A549 (cell line): ENCODE measurements at regions not wholly inside any gene's neighbourhood (a gene's known extent, or its start where the extent isn't known, plus 50 kb on each side); places are given as distances from the start of the nearest gene placed in this dataset.

Experiments
- ATAC-seq, 2 experiments: fragments of 200-7000 bp in 1 of 2; fragments of >200 bp in 1 of 2; cut with Nextera tagmentation in 1 of 2; cut with Tn5 transposase in 1 of 2; 3 replicates each; pipeline versions ENCODE4 v1.8.0 to v1.9.1; 2018 to 2020; ENCODE audit warnings: mild to moderate bottlenecking in 1 of 2, moderate library complexity in 1 of 2
- CTCF ChIA-PET: fragments of 300-600 bp; sonication (Branson Sonifier 250); formaldehyde crosslinking; extraction: SDS; loops from one replicate; lab custom pipeline; 2021; ENCODE audit warnings: antibody characterized with exemption, inconsistent platforms; lab: Yijun Ruan, JAX
- POLR2A ChIA-PET: fragments of 350-600 bp; formaldehyde crosslinking; extraction: SDS; loops from one replicate; lab custom pipeline; 2021; ENCODE audit warnings: antibody characterized with exemption, inconsistent platforms; lab: Yijun Ruan, JAX
- DNase-seq, 2 experiments: peaks; one replicate each; pipeline versions ENCODE4 v3.0.0 to v3.0.0-alpha.2; 2011 to 2016; ENCODE audit warnings: low read depth in 1 of 2, low spot score in 1 of 2
- FAIRE-seq: peaks from 2 replicates; lab custom pipeline; 2011; peaks lifted over from hg19 to GRCh38; lab: Jason Lieb, UNC
- H3K27ac ChIP-seq, 2 experiments: fragments of >200 bp; sonication (Bioruptor Twin); formaldehyde crosslinking; 3 replicates each; pipeline ENCODE4 v1.5.1; 2016 to 2017
- H3K4me1 ChIP-seq: fragments of >200 bp; sonication (Bioruptor Twin); formaldehyde crosslinking; 3 replicates; pipeline ENCODE4 v1.6.1; 2016
- H3K4me2 ChIP-seq: fragments of >200 bp; sonication (Bioruptor Twin); formaldehyde crosslinking; 3 replicates; pipeline ENCODE4 v1.6.1; 2016
- H3K4me3 ChIP-seq: fragments of >200 bp; sonication (Bioruptor Twin); formaldehyde crosslinking; 3 replicates; pipeline ENCODE4 v1.5.1; 2016
- H3K9me3 ChIP-seq: fragments of >200 bp; sonication (Bioruptor Twin); formaldehyde crosslinking; 3 replicates; pipeline ENCODE4 v1.6.1; 2016
- CBX2 ChIP-seq: fragments of 200-600 bp; sonication (generic); IDR thresholded peaks from 2 replicates; pipeline ENCODE4 v1.6.1; 2016; ENCODE audit warnings: low read depth, mild to moderate bottlenecking, borderline replicate concordance
- CBX8 ChIP-seq: fragments of 200-600 bp; sonication (generic); IDR thresholded peaks from 2 replicates; pipeline ENCODE4 v1.6.1; 2016
- CHD4 ChIP-seq: fragments of 200-600 bp; sonication (generic); IDR thresholded peaks from 2 replicates; pipeline ENCODE4 v1.6.1; 2016; ENCODE audit warnings: antibody characterized with exemption, mild to moderate bottlenecking, borderline replicate concordance
- CTCF ChIP-seq: fragments of >200 bp; sonication (Bioruptor Twin); formaldehyde crosslinking; IDR thresholded peaks from 3 replicates; pipeline ENCODE4 v1.5.1; 2016
- EHF ChIP-seq: fragments of 250-450 bp; sonication (Bioruptor Pico); IDR thresholded peaks from 2 replicates; pipeline ENCODE4 v1.5.0; 2020; ENCODE audit warnings: mild to moderate bottlenecking
- EP300 ChIP-seq, 2 experiments: fragments of >200 bp; sonication (Bioruptor Twin); formaldehyde crosslinking; IDR thresholded peaks; 2 replicates in 1 of 2; 3 replicates in 1 of 2; pipeline ENCODE4 v1.6.1; 2016 to 2017
- FOSB ChIP-seq: fragments of 250-450 bp; sonication (Bioruptor Pico); IDR thresholded peaks from 2 replicates; pipeline ENCODE4 v1.5.0; 2020; ENCODE audit warnings: mild to moderate bottlenecking, moderate library complexity
- FOXS1 ChIP-seq: fragments of 250-450 bp; sonication (Bioruptor Pico); IDR thresholded peaks from 2 replicates; pipeline ENCODE4 v1.5.0; 2020; ENCODE audit warnings: mild to moderate bottlenecking, moderate library complexity
- HOXB13 ChIP-seq: fragments of 250-450 bp; sonication (Bioruptor Pico); IDR thresholded peaks from 2 replicates; pipeline ENCODE4 v1.5.0; 2020; ENCODE audit warnings: low read depth, mild to moderate bottlenecking, moderate library complexity
- HOXB5 ChIP-seq: fragments of 250-450 bp; sonication (Bioruptor Pico); IDR thresholded peaks from 2 replicates; pipeline ENCODE4 v1.5.0; 2020; ENCODE audit warnings: mild to moderate bottlenecking, moderate library complexity
- JUN ChIP-seq, 2 experiments: fragments of >200 bp; sonication (Bioruptor Twin); formaldehyde crosslinking; IDR thresholded peaks; 2 replicates in 1 of 2; 3 replicates in 1 of 2; pipeline ENCODE4 v1.6.1; 2016 to 2017
- KDM1A ChIP-seq: fragments of 200-600 bp; sonication (generic); IDR thresholded peaks from 2 replicates; pipeline ENCODE4 v1.6.1; 2016; ENCODE audit warnings: low read depth, mild to moderate bottlenecking
- KDM5A ChIP-seq: fragments of 200-600 bp; sonication (generic); IDR thresholded peaks from 2 replicates; pipeline ENCODE4 v1.6.1; 2016; ENCODE audit warnings: antibody characterized with exemption, mild to moderate bottlenecking
- NFE2L2 ChIP-seq: fragments of 150-350 bp; conservative IDR thresholded peaks from 2 replicates; pipeline ENCODE4 v1.6.1; 2014; ENCODE audit warnings: low read length
- NR3C1 ChIP-seq: fragments of >200 bp; sonication (Bioruptor Twin); formaldehyde crosslinking; IDR thresholded peaks from 3 replicates; pipeline ENCODE4 v1.6.1; 2017
- POLR2A ChIP-seq: IDR thresholded peaks from 2 replicates; pipeline ENCODE4 v1.6.1; 2012; ENCODE audit warnings: mild to moderate bottlenecking, low read length
- RCOR1 ChIP-seq: fragments of 150-350 bp; IDR thresholded peaks from 2 replicates; pipeline ENCODE4 v1.6.1; 2014; ENCODE audit warnings: antibody characterized with exemption, low read length, low read depth
- RFX5 ChIP-seq: fragments of 450-650 bp; IDR thresholded peaks from 2 replicates; pipeline ENCODE4 v1.7.1; 2014; ENCODE audit warnings: antibody characterized with exemption, mild to moderate bottlenecking, moderate library complexity
- RNF2 ChIP-seq: fragments of 200-600 bp; sonication (generic); IDR thresholded peaks from 2 replicates; pipeline ENCODE4 v1.6.1; 2016; ENCODE audit warnings: low read depth, mild to moderate bottlenecking, antibody characterized with exemption, moderate library complexity, borderline replicate concordance
- TFCP2L1 ChIP-seq: fragments of 250-450 bp; sonication (Bioruptor Pico); IDR thresholded peaks from 2 replicates; pipeline ENCODE4 v1.5.0; 2021; ENCODE audit warnings: mild to moderate bottlenecking
- USF2 ChIP-seq: fragments of 450-650 bp; IDR thresholded peaks from 2 replicates; pipeline ENCODE4 v1.6.1; 2014; ENCODE audit warnings: antibody characterized with exemption
- ZFP36 ChIP-seq: fragments of 450-650 bp; IDR thresholded peaks from 2 replicates; pipeline ENCODE4 v1.6.1; 2014; ENCODE audit warnings: borderline replicate concordance; ENCODE audit not compliant: partially characterized antibody
- ZSCAN20 ChIP-seq: fragments of 250-450 bp; sonication (Bioruptor Pico); IDR thresholded peaks from 2 replicates; pipeline ENCODE4 v1.8.0; 2022; ENCODE audit warnings: mild to moderate bottlenecking, moderate library complexity
- WGBS: methylation state at CpG from one replicate; pipeline ENCODE4 v1.1.6; 2017; ENCODE audit errors: missing lambda C conversion rate; 5-methylcytosine and 5-hydroxymethylcytosine counted together
- TF ChIP-seq, protein P1 (sequence below): IDR thresholded peaks from 2 replicates; pipeline ENCODE4 v1.6.1; 2012
- TF ChIP-seq, protein P2 (sequence below): fragments of >200 bp; sonication (Bioruptor Twin); formaldehyde crosslinking; IDR thresholded peaks from 2 replicates; pipeline ENCODE4 v1.6.1; 2016
- TF ChIP-seq, protein P3 (sequence below): fragments of 150-350 bp; IDR thresholded peaks from 2 replicates; pipeline ENCODE4 v1.6.1; 2014; ENCODE audit warnings: low read depth, mild to moderate bottlenecking, low read length
- TF ChIP-seq, protein P4 (sequence below): fragments of 250-450 bp; sonication (Bioruptor Pico); IDR thresholded peaks from 2 replicates; pipeline ENCODE4 v1.5.0; 2020; ENCODE audit warnings: low read depth, mild to moderate bottlenecking, moderate library complexity

DNA sequence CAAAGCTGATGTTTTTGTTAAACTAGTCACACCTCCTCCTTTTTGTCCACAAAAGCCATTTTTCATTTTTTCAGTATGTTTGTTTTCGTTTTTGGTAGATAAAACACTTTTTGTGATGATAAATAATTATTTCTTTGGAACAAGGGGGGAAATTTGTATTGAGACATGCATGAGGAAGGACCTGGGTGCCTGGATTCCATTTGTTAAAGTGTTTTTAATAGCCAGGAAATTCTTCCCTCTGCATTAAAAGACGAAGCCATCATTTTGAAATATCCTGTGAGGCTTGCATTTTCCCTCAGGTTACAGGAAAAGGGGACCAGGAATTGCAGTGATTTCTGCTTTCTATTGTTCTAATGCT is 52.1 kb upstream of the CTLA4 start:
- no peak for ATAC-seq
- H3K4me1 ChIP-seq, result peaks cover 30% of the 10 kb centered on the region
- POLR2A ChIA-PET, result interaction anchor here (1.1 kb wide), 1 partner anchor 576 kb away, joined by 4 read pairs; no protein-coding TSS in a partner anchor
- no peak for DNase-seq
- peak overlapping the region; percentile 74 for H3K4me2 ChIP-seq
- FAIRE-seq, result no peak
- CTCF ChIA-PET, result interaction anchor here (0.5 to 3.5 kb wide), 44 partner anchors 9 to 1241 kb away, joined by 3 to 18 read pairs (median 4); partner anchors contain the start of genes CD28, CTLA4 and ICA1L
- WGBS, result 0% methylated on average over 2 of the region's 2 CpGs
- H3K27ac ChIP-seq, result no peak overlapping the region
- TF ChIP-seq RCOR1, result no peak
- no peak for TF ChIP-seq CBX2
- no peak for TF ChIP-seq ZFP36
- no peak for TF ChIP-seq EHF (CRISPR knock-in tag)
- no peak for TF ChIP-seq HOXB13 (CRISPR knock-in tag)
- TF ChIP-seq FOSB (CRISPR knock-in tag), result no peak
- TF ChIP-seq KDM5A, result no peak
- no peak; the same call in 2 of the 3 replicates for TF ChIP-seq CTCF
- TF ChIP-seq EP300 (IDR thresholded peaks at IDR 0.05), result no peak
- no peak for TF ChIP-seq POLR2A
- TF ChIP-seq, protein P1, sequence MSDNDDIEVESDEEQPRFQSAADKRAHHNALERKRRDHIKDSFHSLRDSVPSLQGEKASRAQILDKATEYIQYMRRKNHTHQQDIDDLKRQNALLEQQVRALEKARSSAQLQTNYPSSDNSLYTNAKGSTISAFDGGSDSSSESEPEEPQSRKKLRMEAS, result no peak
- TF ChIP-seq RNF2, result no peak
- no peak for TF ChIP-seq USF2
- TF ChIP-seq RFX5, result no peak
- TF ChIP-seq, all 56 proteins: peak for 0
- H3K9me3 ChIP-seq, result no peaks in the 10 kb centered on the region
- H3K4me3 ChIP-seq, result no peak overlapping the region

DNA sequence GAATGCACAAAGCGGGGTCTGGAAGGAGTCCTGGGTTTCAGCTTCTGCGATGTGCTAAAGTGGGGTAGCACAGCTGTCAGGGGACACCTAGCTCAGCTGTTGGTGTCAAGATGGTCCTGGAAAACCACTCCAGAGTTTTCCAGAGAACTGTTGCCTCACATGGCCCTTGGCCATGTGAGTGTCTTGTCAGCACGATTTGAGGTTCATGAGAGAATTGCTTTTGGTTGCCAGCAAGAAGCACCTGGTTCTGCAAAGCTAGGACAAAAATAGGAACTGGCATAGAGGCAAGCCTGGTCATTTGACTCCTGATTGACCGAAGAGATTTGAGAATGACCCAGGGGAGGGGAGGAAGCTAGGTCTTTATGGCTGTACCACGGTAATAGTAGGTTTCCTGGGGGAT is 50.4 kb upstream of the CTLA4 start:
- TF ChIP-seq JUN (IDR thresholded peaks at IDR 0.05), result no peak
- TF ChIP-seq, protein P2, sequence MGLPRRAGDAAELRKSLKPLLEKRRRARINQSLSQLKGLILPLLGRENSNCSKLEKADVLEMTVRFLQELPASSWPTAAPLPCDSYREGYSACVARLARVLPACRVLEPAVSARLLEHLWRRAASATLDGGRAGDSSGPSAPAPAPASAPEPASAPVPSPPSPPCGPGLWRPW, result no peak
- no peak for TF ChIP-seq ZSCAN20 (CRISPR knock-in tag)
- no peak for TF ChIP-seq NFE2L2
- TF ChIP-seq ZFP36, result no peak
- no peak for TF ChIP-seq CBX8
- TF ChIP-seq TFCP2L1 (CRISPR knock-in tag), result no peak
- no peak for TF ChIP-seq RNF2
- TF ChIP-seq KDM1A, result no peak
- TF ChIP-seq FOXS1 (CRISPR knock-in tag), result no peak
- TF ChIP-seq CHD4, result no peak
- TF ChIP-seq KDM5A, result no peak
- TF ChIP-seq, protein P3, sequence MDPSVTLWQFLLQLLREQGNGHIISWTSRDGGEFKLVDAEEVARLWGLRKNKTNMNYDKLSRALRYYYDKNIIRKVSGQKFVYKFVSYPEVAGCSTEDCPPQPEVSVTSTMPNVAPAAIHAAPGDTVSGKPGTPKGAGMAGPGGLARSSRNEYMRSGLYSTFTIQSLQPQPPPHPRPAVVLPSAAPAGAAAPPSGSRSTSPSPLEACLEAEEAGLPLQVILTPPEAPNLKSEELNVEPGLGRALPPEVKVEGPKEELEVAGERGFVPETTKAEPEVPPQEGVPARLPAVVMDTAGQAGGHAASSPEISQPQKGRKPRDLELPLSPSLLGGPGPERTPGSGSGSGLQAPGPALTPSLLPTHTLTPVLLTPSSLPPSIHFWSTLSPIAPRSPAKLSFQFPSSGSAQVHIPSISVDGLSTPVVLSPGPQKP, result no peak
- no peak for TF ChIP-seq HOXB5 (CRISPR knock-in tag)
- TF ChIP-seq NR3C1, result no peak
- TF ChIP-seq, protein P4, sequence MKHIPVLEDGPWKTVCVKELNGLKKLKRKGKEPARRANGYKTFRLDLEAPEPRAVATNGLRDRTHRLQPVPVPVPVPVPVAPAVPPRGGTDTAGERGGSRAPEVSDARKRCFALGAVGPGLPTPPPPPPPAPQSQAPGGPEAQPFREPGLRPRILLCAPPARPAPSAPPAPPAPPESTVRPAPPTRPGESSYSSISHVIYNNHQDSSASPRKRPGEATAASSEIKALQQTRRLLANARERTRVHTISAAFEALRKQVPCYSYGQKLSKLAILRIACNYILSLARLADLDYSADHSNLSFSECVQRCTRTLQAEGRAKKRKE (CRISPR knock-in tag), result no peak
- TF ChIP-seq, all 56 proteins: peak for 0
- Histone ChIP-seq H3K4me2 (no peak overlapping the region), H3K4me1 (peaks cover 17% of the 10 kb centered on the region), H3K27ac (no peak overlapping the region), H3K9me3 (no peaks in the 10 kb centered on the region), H3K4me3 (no peak overlapping the region)
- ATAC-seq (no peak), DNase-seq (no peak), FAIRE-seq (no peak)
- WGBS, result 33% methylated on average over 5 of the region's 5 CpGs
- POLR2A ChIA-PET, result no interaction called here
- CTCF ChIA-PET, result interaction anchor here (0.6 to 3.4 kb wide), 9 partner anchors 12 to 1228 kb away, joined by 3 to 11 read pairs (median 4); no protein-coding TSS in a partner anchor
